IPS-NIHi7 (cell line): ENCODE measurements at regions not wholly inside any gene's neighbourhood (a gene's known extent, or its start where the extent isn't known, plus 50 kb on each side); places are given as distances from the start of the nearest gene placed in this dataset.

Source experiments
- DNase-seq: peaks from one replicate; pipeline ENCODE4 v3.0.0; 2012; ENCODE audit warnings: mixed read lengths; ENCODE audit errors: extremely low spot score

GRCh38 chr10:4265964-4266363, 481.0 kb upstream of the KLF6 start:
- no peak for DNase-seq

DNA sequence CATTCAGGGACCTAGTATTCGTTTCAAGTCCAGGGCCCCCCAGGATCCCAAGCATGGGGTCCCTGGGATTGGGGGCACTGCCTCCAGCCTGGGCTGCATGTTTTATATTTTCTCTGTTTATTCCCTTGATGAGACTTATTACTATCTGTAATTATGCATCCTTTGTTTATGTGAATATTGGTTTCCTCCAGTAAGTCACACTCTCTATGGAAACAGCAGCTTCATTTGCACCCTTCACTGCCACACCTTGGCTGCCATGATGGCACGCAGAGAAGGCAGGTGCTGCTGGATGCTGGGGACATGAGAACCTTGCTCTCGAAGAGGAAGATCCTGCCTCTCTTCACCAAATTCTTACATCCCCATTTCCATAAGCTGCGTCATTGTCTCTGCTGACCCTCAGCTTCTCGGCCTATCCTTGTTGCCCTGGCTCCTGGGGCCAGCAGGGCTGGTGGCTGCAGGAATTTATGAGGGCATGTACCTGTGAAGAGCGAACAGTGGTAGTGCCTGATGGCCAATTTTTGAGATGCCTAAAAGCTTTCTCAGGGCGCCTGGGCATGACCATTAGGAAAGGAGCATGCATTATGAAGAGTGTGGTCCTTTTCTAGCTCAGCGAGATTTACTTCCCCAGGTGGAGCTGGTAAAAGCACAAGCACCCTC, 479.3 kb upstream of the KLF6 start:
- no peak for DNase-seq

DNA sequence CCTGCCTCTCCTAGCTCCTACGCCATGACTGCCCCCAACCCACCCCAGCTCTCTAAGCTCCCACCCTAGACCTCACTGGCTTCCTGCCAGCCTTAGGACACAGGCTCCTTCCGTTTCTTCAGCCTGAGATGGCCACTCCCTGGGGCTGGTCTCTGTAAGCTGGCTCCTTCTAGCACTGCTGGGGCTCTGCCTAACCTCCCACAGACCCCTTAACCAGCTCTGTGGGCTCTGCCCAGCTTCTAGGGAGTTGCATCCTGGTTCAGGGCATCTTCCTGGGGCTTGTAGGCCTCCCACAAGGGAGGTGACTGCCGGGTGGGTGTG, 478.6 kb upstream of the KLF6 start:
- no peak for DNase-seq

GRCh38 chr10:4262870-4263600, 478.0 kb upstream of the KLF6 start:
- no peak for DNase-seq

DNA sequence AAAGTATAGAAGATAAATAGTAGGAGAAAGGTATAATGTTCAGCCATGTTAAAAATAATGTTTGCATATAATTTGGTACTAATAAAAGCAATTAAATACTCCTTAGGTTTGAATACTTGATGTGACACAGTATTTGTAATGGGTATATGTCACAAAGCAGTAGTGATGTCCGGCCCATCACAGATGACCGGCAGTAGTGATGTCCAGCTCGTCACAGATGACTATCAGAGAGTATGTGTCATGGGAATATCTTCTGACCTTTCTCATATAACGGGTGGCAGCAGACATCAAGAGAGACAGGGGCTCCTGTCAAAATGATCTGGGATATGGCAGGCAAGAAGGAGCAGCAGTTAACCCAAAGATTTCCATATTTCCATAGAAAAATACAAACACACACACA, 477.4 kb upstream of the KLF6 start:
- DNase-seq: no peak

DNA sequence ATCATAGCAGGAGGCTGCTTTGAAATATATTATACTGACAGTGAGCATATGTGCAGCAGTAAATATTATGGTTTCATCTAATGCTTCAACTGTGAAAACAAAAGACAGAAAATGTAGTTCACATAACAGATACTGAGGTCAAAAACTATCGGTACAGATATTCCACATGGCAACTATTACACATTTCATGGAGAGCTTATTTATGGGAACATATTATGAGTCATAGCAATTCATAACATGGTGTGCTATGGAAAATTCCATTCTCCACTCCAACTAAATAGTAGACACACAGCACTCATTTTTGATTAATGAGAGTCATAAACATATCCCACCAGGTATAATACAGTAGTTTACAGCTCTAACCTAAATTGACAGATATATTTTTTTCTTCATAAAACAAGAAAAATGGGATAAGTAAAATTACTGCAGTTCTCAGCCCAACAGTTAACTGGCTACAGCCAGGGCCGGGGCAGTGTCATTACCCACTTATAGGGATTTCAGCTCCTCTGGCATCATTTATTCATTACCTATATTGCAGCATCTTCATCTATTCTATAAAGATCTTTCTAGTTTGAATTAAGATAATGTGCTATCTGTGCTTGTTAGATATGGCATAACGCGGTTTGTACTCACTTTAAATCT, 475.6 kb upstream of the KLF6 start:
- DNase-seq: no peak

DNA sequence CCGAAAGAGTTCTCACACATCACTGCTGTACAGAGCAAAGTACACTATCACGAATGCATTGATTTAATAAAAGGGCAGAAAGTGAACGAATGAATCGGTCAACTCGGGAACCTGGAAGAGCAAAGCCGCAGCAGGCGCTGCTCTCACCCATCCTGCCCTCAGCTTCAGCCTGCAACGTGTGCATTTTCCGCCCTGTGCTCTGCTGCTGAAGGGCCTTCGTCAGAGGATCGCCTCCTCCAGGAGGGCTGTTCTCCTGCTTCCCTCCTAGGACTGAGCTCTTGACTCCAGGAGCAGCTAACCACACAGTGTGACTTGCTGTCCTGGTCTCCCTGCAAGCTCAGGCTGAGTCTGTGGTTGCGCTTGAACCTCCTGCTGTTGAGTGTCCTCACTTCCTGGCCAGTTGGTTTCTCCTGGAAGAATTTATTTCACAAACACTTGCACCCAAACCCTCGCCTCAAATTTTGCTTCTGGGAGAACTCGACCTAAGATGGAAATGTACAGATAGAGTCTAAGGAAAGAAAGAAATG, 473.0 kb upstream of the KLF6 start:
- no peak for DNase-seq

DNA sequence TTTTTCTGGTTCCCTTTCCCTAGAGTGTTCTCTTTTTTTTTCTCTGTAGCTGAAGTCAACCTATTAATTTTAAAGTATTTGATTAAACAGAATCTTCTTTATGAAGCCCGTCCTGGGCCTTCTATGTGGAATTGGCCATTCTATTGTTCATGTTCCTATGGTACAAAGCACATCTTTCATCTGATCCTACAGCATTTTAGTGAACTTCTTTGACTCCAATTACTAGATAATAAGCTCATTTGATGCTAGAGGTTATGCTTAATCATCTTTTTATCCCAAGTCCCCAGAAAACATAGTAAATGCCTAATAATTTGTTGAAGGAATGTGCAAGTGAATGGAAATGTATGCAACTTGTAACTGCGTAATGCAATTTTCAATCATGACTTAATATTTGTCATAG, 472.0 kb upstream of the KLF6 start:
- no peak for DNase-seq

GRCh38 chr10:4255751-4256150, 470.7 kb upstream of the KLF6 start:
- DNase-seq: no peak

DNA sequence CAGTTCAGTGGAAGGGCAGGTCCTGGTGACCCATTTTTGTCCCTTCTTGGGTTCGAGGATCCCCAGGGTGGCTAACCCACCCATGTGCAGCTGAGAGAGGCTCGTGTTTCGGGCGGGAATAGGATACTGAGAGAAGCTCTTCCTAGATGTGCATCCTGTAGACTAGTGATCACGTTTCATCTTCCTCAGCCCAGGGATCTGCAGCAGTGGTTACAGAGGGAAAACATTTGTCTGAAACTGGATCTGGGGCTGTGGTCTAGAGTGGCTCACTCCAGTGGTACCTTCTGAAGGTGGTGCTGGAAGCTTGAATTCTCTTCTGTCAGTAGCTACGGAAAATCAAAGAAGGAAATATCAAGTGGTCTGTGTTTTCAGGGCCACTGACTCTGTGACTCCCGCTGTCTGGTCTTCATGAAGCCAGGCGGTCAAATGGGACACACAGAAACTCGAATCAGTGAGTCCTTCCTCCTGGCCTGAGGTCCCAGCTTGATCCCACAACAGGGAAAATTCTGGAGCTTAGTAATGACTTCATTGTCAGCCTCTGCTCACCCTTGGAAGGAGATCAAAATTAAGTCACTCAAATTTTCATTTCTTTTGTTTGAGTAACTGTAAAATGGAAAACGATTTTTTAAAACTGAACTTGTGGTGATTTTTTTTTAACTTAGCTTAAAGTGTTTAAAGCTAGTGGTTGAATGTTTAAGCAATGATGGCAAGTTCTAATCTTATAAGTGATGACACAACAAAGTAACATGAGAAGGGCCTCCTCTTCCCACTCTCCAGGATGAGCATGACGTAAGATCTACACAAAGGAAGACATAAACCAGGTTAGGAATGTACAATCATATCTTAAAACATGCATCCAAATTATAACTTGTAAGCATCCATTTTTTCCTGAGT, 469.3 kb upstream of the KLF6 start:
- no peak for DNase-seq

DNA sequence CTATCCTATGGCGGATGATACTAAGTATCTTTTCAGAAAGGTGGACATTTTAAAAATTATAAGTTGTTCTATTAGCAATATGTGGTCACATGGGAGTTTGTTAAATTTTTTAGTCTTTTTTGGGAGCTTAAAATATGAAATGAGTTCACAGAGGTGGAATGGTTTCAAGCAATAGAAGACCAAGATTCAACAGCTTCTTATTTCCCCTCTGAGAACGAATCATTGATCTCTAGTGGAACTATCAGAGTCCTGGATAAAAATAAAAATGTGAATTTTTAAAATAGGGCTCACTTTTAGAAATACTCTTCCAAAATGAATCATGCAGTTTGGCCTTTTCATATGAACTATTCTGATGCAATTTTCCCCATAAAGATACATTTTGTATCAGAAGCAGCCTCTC, 467.7 kb upstream of the KLF6 start:
- no peak for DNase-seq

DNA sequence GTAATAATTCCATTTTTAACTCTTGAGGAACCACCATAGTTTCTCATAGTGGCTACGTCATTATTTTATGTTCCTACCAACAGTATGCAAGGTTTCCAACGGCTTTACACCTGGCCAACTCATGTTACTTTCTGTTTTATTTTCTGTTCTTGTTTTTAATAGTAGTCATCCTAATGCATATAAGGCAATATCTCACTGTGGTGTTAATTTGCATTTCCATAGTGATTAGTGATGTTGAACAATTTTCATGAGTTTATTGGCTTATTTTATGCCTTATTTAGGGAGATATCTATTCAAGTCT, 465.5 kb upstream of the KLF6 start:
- DNase-seq: no peak

- no peak for DNase-seq
Observed at GRCh38 chr10:4249841-4250586, 465.0 kb upstream of the KLF6 start.

GRCh38 chr10:4247379-4247778, 462.4 kb upstream of the KLF6 start:
- no peak for DNase-seq

DNA sequence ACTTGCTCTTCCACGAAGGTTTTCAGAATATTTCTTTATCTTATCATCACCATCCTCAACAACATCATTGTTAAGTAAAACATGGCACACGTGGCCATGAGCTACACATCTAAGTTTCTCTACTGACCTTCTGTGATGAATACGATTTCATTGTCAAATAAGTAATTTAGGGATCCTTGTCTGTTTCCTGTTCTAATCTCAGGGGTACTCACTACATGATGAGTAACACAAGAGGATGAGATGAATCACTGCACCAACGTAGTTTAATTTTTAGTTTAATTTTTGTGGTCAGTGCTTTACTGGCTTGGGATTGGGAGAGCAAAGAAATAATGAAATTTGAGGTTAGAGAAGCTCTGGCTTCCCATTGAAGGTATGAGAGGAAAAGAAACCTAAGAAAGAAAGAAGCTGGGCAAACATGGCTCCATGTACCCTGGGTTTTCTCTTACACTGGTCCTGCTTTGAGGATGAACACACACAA, 461.9 kb upstream of the KLF6 start:
- no peak for DNase-seq

DNA sequence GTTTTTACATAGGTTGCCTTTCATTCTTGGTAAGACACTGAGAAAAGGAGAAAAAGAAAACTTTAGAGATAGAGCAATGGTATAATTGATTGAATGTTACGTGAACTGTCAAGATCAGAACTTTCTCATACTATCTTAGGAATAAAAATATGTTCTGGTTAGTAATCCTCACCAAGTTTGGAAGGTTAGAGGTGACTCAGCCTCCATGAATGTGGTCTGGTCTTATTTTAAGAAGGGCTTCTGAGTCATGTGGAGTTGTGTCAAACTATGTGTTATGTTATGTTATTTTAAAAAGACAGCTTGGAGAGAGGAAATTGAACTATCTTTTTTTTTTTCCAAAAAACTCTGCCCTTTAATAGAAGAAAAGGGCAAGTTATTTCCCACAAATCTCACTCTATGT, 458.6 kb upstream of the KLF6 start:
- no peak for DNase-seq

DNA sequence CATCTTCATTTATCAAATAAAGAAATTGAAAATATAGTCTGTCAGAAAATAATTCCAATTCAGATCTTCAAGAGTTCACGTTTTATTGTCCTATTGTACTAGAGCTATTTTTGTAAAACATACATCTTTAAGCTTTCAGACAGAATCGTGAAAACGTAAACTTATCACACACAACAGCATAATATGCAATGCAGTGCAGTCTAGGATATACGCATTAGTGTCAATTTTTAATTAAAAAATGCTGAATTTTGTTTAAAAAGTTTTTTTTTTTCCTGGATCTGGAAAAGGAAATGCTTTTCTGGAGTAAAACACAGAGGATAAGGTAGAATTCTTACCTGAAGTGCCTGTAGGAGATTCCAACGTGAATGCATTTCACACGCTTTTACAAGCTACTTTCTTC, 458.2 kb upstream of the KLF6 start:
- DNase-seq: no peak

DNA sequence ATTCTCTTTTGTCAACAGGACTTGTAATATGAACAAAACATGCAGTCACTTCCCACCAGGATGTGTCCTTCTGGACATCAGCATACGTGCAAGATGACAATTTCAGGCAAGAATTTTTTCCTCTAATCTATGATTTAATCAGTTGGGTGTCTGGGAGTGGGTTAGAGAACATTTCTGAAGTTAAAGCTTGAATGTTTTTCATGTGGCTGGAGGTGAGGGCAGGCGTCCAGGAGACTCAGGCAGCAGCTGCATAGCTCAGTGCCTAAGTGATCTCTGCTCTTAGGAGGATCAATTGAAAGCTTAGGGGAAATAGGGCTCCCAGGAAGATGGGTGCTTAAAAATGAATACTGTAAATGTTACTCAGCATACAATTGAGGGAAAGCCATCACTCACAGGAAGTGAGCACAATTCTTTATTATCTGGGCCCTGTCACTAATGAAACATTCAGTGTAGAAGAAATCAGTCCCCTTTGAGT, 457.6 kb upstream of the KLF6 start:
- no peak for DNase-seq

DNA sequence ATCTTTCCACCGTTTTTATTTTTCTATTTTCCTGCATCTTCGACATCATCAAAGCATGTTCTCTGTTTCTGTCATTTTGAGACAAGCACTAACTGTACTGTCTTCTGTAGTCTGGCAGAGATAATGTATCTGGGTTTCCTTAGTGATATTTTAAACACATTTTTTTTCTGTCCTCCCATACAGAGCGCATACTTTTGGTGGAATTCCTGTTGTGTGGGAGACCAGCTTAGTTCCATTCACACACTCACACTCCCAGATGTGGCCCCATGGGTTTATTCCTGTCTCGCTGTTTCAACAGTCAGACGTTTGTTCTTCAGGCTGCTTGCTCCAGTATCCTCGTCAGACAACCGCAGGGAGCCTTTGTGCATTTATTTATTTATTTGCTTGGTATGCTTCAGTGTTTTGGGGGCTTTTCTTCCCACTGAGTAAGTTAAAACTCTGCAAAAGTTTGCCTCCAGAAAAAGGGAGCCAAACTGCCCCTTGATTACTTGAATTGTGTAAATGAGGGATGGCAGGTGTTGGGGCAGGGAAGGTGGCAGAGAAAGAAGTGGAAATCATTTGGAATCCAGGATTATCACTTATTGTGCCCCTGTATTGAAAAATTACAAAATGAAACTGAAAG, 456.8 kb upstream of the KLF6 start:
- no peak for DNase-seq

DNA sequence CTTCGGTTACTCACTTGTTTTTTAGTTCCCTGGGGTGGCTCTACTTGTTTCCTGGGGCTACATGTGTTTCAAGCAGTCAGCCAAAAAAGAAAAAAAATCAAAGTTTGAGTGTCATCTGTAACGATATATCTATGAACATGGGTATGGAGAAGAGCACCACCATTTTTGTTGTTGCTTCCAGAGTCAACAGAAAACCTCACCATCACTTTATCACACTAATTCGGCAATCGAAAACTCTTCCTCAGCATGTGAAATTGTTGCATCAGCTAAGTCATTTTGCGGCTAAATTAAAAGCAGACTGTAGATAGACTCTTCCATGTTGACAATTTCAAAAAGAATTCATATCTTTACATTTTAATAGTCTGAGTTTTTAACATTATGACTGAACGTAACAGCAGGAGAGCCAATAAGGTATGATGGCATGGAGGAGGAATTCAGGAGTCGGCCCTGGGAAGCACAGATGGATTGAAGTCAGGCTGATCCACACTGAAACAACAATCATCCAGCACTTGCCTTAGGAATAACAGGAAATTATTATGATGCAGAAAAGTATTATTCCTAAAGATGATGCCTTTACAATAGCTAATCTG, 455.7 kb upstream of the KLF6 start:
- DNase-seq: no peak

DNA sequence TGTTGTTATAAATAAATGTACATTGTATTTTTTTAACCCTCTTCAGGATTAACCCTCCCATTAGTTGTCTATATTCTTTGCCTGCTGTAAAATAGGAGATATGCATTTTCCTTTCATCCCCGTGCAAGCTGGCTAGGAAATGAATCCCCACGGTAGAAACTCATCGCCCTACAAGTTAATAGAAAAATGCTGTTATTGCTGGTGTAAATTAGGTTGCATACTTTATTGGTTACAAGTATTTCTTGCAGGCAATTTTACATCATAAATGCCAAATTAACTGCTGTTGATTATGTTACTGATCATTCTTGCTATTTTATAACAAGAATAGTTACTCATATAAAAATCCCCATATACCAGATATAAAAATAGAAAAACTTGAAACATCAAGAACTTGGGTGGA, 454.2 kb upstream of the KLF6 start:
- DNase-seq: no peak
